ENCODE measurements at regions not wholly inside any gene's neighbourhood (a gene's known extent, or its start where the extent isn't known, plus 50 kb on each side); places are given as distances from the start of the nearest gene placed in this dataset.
A peak's percentile ranks its signal among the peaks of the same experiment; 100 is the strongest.

DNA sequence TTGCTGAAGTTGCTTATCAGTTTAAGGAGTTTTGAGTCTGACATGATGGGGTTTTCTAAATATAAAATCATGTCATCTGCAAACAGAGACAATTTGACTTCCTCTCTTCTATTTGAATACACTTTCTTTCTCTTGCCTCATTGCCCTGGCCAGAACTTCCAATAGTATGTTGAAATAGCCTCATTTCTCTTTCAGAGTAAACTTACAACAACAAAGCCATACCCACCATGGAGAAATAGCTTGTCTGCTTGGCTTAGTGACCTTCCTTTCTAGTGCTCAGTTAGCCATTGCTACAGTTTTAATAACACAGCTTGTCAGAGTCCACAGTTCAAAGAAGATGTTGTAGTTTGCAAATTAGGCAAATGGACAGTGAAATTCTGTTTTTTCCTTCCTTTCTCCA, 228.0 kb downstream of the ETAA1 start:
- TF ChIP-seq CTCF (IDR thresholded peaks at IDR 0.05; ENCODE audit: low read depth, low read length), result no peak
- DNase-seq (ENCODE audit: low read depth in 2 of 2), result peak; percentile 52 to 64
- H3K4me3 ChIP-seq (replicated peaks in 1 of 2; ENCODE audit: low read depth in 2 of 2, low read length in 2 of 2), result no peak overlapping the region

GRCh38 chr2:67625690-67626475, 228.8 kb downstream of the ETAA1 start:
- TF ChIP-seq CTCF (IDR thresholded peaks at IDR 0.05; ENCODE audit: low read depth, low read length), result no peak
- DNase-seq (ENCODE audit: low read depth in 2 of 2), result peak; percentile 53 to 91

DNA sequence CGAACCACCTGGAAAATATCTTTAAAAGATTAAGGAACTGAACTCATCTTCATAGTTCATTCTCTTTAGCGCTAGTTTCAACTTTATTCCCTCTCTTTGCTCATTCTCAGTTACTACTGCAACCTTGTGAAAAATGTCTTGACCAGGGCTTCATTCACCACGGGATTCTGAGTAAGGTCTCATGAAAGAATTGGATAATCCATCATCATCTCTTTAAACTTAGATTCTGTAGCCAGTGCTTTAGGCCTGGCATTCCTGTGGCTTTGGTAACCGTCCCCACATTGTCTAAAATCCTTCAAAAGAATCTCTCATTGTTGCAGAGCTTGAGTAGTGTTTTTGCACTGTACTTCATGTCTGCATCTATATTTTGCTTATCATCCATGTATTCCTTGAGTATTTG, 229.5 kb downstream of the ETAA1 start:
- DNase-seq (ENCODE audit: low read depth in 2 of 2), result peak; percentile 61 to 83
- H3K4me3 ChIP-seq (replicated peaks in 1 of 2; ENCODE audit: low read depth in 2 of 2, low read length in 2 of 2), result no peak overlapping the region
- TF ChIP-seq CTCF (IDR thresholded peaks at IDR 0.05; ENCODE audit: low read depth, low read length), result no peak

More at GRCh38 chr2:67625690-67626475, 228.8 kb downstream of the ETAA1 start:
- no peak overlapping the region for H3K4me3 ChIP-seq (replicated peaks in 1 of 2; ENCODE audit: low read depth in 2 of 2, low read length in 2 of 2)

DNA sequence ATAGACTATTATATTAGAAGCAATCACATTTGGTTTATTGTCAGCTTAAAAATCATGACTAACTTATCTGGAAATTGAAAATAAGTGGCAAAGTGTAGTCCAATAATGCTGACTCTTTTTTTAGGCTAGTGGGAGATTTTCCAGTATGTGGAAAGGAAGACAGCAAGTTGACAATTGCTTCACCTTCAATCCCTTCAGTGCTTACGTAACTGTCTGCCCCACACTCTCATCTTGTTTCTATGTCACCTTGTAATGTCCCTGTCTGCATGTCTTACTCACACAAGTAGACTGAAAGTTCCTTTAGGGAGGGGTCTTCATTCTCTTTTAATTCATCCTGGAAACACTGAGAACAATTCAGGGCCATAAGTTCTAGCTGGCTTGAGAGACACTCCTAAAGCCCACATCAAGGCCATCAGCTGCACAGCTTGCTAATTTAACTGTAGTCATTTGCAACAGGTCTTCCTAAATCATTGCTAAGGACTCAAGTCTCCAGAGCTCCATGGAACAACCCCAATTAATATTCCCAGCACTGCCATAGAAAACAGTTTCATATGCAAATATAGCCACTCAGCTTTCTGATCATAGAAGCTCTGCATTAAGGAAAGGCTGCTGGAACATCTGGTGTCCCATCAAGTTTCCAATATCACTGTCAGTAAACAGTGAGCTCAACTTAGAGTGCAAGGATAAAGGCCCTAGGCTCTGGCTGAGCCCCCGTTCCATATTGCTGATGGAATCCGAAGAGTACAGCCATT, 230.5 kb downstream of the ETAA1 start:
- TF ChIP-seq CTCF (IDR thresholded peaks at IDR 0.05; ENCODE audit: low read depth, low read length), result no peak
- no peak for DNase-seq (ENCODE audit: low read depth in 2 of 2)

DNA sequence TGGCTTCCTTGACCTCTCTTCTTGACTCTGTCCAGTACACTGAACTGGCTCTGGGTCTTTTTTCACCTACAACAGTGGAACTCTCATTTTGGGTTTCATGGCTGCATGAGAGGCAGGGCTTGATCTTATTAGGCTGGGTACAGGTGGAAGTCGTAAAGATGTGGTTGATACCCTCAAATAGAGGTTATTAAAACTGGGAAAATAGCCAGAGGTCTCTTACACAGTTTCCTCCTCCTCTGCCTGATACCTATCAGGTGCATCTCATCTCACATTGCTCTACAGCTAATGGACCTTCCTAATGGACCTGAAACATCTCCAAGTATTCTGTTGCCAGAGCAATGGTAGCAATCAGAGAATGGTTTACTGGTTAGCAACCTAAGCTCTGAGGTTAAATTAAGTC, 231.8 kb downstream of the ETAA1 start:
- H3K4me3 ChIP-seq (replicated peaks in 1 of 2; ENCODE audit: low read depth in 2 of 2, low read length in 2 of 2), result no peak overlapping the region
- DNase-seq (ENCODE audit: low read depth in 2 of 2), result no peak

More for the DNA sequence above, 230.5 kb downstream of the ETAA1 start:
- no peak overlapping the region for H3K4me3 ChIP-seq (replicated peaks in 1 of 2; ENCODE audit: low read depth in 2 of 2, low read length in 2 of 2)

GRCh38 chr2:67631483-67631882, 234.3 kb downstream of the ETAA1 start:
- no peak for TF ChIP-seq CTCF (IDR thresholded peaks at IDR 0.05; ENCODE audit: low read depth, low read length)
- DNase-seq (ENCODE audit: low read depth in 2 of 2), result peak; percentile 46 to 47
- no peak overlapping the region for H3K4me3 ChIP-seq (replicated peaks in 1 of 2; ENCODE audit: low read depth in 2 of 2, low read length in 2 of 2)

More for the DNA sequence above, 231.8 kb downstream of the ETAA1 start:
- no peak for TF ChIP-seq CTCF (IDR thresholded peaks at IDR 0.05; ENCODE audit: low read depth, low read length)

All from cardiac fibroblast (primary cell).